Skeletal muscle tissue (tissue), 3 donors: ENCODE measurements at regions not wholly inside any gene's neighbourhood (a gene's known extent, or its start where the extent isn't known, plus 50 kb on each side); places are given as distances from the start of the nearest gene placed in this dataset.
"Not testable (repeated sequence)": the region's sequence is repeated elsewhere in the genome, so short reads cannot be mapped to it uniquely, and the experiment has no call there.

Experiments used
- H3K27ac ChIP-seq: one replicate; pipeline ENCODE4 v1.7.0; 2013; ENCODE audit warnings: mild to moderate bottlenecking, low read depth, low read length, inconsistent platforms
- H3K27me3 ChIP-seq, 3 donors: one replicate each; pipeline ENCODE4 v1.7.0; 2013; ENCODE audit warnings: low read length in 3 of 3; ENCODE audit not compliant: control insufficient read depth in 3 of 3, insufficient read depth in 3 of 3
- H3K36me3 ChIP-seq, 3 donors: one replicate each; pipeline ENCODE4 v1.7.0; 2013; ENCODE audit warnings: low read length in 3 of 3; ENCODE audit not compliant: control insufficient read depth in 3 of 3, insufficient read depth in 3 of 3
- H3K4me1 ChIP-seq, 3 donors: one replicate each; pipeline ENCODE4 v1.7.0; 2013; ENCODE audit warnings: low read length in 3 of 3, mild to moderate bottlenecking in 3 of 3; ENCODE audit not compliant: control insufficient read depth in 3 of 3, insufficient read depth in 3 of 3
- H3K4me3 ChIP-seq, 3 donors: one replicate each; pipeline ENCODE4 v1.7.0; 2013; ENCODE audit warnings: low read length in 3 of 3
- H3K9ac ChIP-seq, 3 donors: one replicate each; pipeline ENCODE4 v1.7.0; 2013; ENCODE audit warnings: low read length in 3 of 3, mild to moderate bottlenecking in 3 of 3, moderate library complexity in 2 of 3, low read depth in 1 of 3
- H3K9me3 ChIP-seq, 3 donors: one replicate each; pipeline ENCODE4 v1.7.0; 2013; ENCODE audit warnings: low read length in 3 of 3; ENCODE audit not compliant: control insufficient read depth in 3 of 3
- donor health status: Osteomylitis.

GRCh38 chr2:20123871-20124594, 72.6 kb upstream of the LAPTM4A start:
- no peaks in the 10 kb centered on the region for H3K9me3 ChIP-seq
- H3K4me3 ChIP-seq, result no peak overlapping the region
- peaks cover 0 to 2% (median 0%) of the 10 kb centered on the region in 3 donors for H3K4me1 ChIP-seq
- H3K9ac ChIP-seq, result no peak overlapping the region
- H3K27ac ChIP-seq, result no peak overlapping the region
- H3K36me3 ChIP-seq, result no peaks in the 10 kb centered on the region
- H3K27me3 ChIP-seq, result no peaks in the 10 kb centered on the region

GRCh38 chr2:20122864-20123263, 71.4 kb upstream of the LAPTM4A start:
- Histone ChIP-seq H3K27ac (no peak overlapping the region), H3K36me3 (no peaks in the 10 kb centered on the region), H3K27me3 (no peaks in the 10 kb centered on the region), H3K9me3 (no peaks in the 10 kb centered on the region), H3K4me1 (peaks cover 0 to 2% (median 0%) of the 10 kb centered on the region in 3 donors), H3K9ac (no peak overlapping the region), H3K4me3 (no peak overlapping the region)

GRCh38 chr2:20120569-20121416, 69.4 kb upstream of the LAPTM4A start:
- no peaks in the 10 kb centered on the region for H3K36me3 ChIP-seq
- no peak overlapping the region for H3K4me3 ChIP-seq
- H3K4me1 ChIP-seq, result peaks cover 0 to 2% (median 0%) of the 10 kb centered on the region in 3 donors
- no peaks in the 10 kb centered on the region for H3K27me3 ChIP-seq
- H3K27ac ChIP-seq, result no peak overlapping the region
- no peaks in the 10 kb centered on the region for H3K9me3 ChIP-seq
- H3K9ac ChIP-seq, result no peak overlapping the region

GRCh38 chr2:20118051-20118450, 66.6 kb upstream of the LAPTM4A start:
- no peak overlapping the region for H3K4me3 ChIP-seq
- peaks cover 0 to 4% (median 0%) of the 10 kb centered on the region in 3 donors for H3K4me1 ChIP-seq
- H3K9me3 ChIP-seq, result no peaks in the 10 kb centered on the region
- H3K27me3 ChIP-seq, result no peaks in the 10 kb centered on the region
- H3K9ac ChIP-seq, result no peak overlapping the region
- H3K27ac ChIP-seq, result no peak overlapping the region
- no peaks in the 10 kb centered on the region for H3K36me3 ChIP-seq

DNA sequence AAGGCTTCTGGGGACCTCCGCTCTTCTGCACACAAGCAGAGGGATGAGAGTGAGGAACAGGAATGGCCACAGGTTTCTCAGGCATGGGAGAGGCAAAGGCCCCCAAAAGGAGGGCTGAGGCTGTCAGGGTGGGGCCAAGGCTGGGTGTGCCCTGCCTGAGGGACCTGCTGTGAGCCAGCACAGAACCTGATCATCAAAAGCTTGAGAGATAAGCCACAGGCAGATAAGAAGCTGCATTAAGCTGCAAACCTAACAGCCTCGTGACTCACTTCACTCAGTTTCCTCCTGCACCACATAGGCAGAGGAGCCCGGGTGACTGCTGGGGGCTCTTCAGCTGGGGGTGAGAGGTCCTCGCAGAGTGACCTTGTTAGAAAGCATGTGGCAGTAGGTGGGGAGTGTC, 64.5 kb upstream of the LAPTM4A start:
- peaks cover 0 to 4% (median 0%) of the 10 kb centered on the region in 3 donors for H3K4me1 ChIP-seq
- no peak overlapping the region for H3K27ac ChIP-seq
- no peaks in the 10 kb centered on the region for H3K36me3 ChIP-seq
- H3K27me3 ChIP-seq, result no peaks in the 10 kb centered on the region
- H3K4me3 ChIP-seq, result no peak overlapping the region
- no peak overlapping the region for H3K9ac ChIP-seq
- H3K9me3 ChIP-seq, result no peaks in the 10 kb centered on the region

GRCh38 chr2:20115374-20115773, 63.9 kb upstream of the LAPTM4A start:
- Histone ChIP-seq H3K36me3 (no peaks in the 10 kb centered on the region), H3K27ac (no peak overlapping the region), H3K4me3 (no peak overlapping the region), H3K9ac (no peak overlapping the region), H3K27me3 (no peaks in the 10 kb centered on the region), H3K9me3 (no peaks in the 10 kb centered on the region), H3K4me1 (peaks cover 0 to 4% (median 0%) of the 10 kb centered on the region in 3 donors)

DNA sequence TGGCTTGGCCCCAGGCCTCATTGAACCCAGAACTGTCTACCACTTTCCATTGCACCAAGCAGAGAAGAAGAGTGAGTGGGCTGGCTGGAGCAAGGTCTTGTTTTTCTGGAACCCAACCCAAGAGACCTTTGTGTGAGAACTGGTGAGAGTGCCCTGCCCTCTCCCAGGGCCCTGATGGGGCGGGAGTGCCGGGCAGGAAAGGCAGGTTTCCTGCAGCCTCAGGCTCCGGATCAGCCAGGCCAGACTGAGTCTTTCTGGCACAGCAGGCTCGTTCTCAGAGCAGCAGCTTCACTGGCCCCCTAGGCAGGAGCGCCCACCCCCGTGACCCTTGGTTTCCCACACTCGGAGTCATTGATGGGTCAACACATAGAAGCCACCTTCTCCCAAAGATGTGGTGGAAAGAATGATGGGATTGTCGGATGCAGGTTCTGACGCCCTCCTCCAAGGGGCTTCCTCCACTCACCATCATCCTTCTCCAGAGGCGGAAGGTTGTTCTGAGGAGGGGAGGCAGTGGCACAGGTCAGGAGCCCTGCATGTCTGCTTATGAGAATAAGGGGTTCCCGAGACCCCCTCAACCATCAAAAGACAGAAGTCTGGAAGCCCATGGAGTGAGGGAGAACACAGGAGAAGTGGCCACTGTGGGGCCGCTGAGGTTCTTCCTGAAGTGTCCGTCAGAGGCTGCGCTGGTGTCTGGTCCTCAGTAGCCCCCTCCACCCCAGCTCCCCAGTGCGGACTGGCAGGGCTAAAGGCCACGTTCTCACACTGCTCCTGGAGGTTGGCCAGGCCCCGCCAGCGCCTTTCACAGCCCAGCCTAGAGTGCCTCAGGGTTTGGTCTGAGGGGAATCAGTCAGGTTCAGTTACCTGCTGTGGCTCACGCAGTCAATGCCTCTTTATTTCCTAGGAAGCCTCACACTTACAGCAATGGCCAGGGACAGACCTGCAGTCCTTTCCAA, 62.8 kb upstream of the LAPTM4A start:
- Histone ChIP-seq H3K4me3 (no peak overlapping the region), H3K27me3 (no peaks in the 10 kb centered on the region), H3K4me1 (peaks cover 0 to 4% (median 0%) of the 10 kb centered on the region in 3 donors), H3K36me3 (no peaks in the 10 kb centered on the region), H3K27ac (no peak overlapping the region), H3K9ac (no peak overlapping the region), H3K9me3 (no peaks in the 10 kb centered on the region)

DNA sequence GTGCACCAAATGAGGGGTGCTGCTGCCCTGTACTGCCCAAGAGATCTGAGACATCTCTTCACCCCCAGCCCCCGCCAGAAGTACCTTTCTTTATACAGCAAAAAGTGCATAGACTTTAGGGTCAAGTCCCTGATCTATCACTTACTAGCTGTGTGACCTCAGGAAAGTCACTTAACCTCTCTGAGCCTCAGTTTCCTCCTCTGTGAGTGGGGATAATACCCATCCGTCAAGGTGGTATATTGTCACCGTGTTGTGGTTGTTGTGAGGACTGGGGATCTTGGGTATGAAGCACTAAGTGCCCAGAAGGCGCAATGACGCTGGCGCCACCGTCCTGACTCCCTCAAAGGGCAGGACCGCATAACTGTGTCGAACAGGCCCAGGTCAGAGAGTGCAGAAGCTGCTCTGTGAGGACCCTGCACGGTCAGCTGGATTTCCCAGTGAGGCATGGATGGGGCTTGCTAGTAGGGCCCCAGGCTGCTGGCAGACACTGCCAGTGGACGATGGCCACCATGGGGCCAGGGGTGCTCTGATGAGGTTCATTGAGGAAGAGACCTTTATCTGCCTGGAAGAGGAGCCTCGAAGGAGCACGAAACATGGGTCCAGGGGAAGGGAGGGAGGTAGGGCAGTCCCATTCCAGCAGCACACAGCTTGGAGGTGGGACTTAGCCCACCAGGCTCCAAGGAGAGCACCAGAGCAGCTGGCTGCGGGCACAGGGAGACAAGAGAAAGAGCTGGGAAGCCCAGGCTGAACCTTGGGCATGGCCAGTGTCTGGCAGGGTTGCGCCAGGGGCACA, 61.8 kb upstream of the LAPTM4A start:
- Histone ChIP-seq H3K4me3 (no peak overlapping the region), H3K27me3 (no peaks in the 10 kb centered on the region), H3K36me3 (no peaks in the 10 kb centered on the region), H3K27ac (no peak overlapping the region), H3K4me1 (peaks cover 0 to 4% (median 0%) of the 10 kb centered on the region in 3 donors), H3K9ac (no peak overlapping the region), H3K9me3 (no peaks in the 10 kb centered on the region)

DNA sequence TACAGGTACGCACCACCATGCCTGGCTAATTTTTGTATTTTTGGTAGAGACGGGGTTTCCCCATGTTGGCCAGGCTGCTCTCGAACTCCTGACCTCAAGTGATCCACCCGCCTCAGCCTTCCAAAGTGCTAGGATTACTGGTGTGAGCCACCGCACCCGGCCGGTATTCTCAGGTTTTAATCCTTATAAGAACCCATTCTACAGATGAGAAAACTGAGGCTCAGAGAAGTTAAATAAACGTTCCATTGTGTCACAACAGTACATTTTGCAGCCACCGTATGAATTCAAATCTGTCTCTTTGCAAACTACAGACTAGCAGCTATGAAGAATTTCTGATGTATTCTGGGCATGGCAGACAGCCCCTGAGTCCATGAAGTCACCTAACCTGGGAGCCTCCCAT, 60.9 kb upstream of the LAPTM4A start:
- H3K27me3 ChIP-seq, H3K4me1 ChIP-seq, H3K4me3 ChIP-seq, H3K27ac ChIP-seq, H3K9me3 ChIP-seq, H3K36me3 ChIP-seq, H3K9ac ChIP-seq: not testable (repeated sequence)
